HG03060 (cell line): ENCODE measurements at regions not wholly inside any gene's neighbourhood (a gene's known extent, or its start where the extent isn't known, plus 50 kb on each side); places are given as distances from the start of the nearest gene placed in this dataset.
"Not testable (repeated sequence)": the region's sequence is repeated elsewhere in the genome, so short reads cannot be mapped to it uniquely, and the experiment has no call there.

Experiments
- ATAC-seq: cut with Tn5 transposase; IDR thresholded peaks from one replicate; pipeline ENCODE4 v1.9.1; 2021; ENCODE audit warnings: low read depth, moderate number of reproducible peaks; ENCODE audit not compliant: unreplicated experiment

- ATAC-seq, result no peak
These were observed 115.4 kb upstream of the ETV6 start for GRCh38 chr12:11534064-11534463.

DNA sequence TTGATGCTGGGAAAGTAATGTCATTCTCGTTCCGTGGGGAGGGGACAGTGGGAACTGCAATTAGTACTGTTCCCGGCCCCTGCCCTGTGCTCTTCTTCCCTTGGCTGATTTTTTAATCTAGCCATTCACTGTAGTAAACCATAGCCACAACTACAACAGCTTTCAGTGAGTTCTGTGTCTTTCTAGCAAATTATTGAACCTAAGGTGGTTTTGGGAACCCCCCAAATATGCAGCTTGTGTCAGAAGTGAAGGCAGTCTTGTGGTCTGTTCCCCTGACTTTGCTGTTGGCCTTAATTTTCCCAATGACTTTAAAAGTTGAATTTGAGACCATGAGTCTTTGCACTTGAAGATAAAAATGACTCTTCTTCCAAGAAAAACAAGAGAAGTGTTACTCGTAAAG is 114.3 kb upstream of the ETV6 start:
- ATAC-seq, result no peak

- ATAC-seq, result no peak
These were observed 110.3 kb upstream of the ETV6 start for GRCh38 chr12:11539156-11539555.

GRCh38 chr12:11540156-11540555 is 109.3 kb upstream of the ETV6 start:
- ATAC-seq, result no peak

GRCh38 chr12:11540615-11541310 is 108.7 kb upstream of the ETV6 start:
- no peak for ATAC-seq

DNA sequence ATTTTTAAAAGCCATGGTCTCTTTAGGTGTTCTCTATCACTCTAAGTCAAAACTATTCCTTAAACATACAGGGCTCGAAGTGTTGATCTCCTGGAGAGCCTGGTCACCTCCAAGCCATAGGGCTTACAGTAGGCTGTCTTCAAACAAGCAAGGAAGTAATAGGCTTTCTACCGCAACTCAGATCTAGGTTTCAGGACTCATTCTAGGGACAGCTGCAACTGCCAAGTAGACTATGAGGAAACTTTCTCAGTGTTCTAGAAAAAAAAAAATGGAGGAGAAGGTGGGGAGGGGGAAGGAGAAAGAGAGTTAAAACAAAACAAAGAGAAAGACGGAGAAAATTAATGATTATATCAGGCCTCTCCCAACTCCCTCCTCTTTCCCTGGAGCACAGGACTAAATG is 106.9 kb upstream of the ETV6 start:
- no peak for ATAC-seq

DNA sequence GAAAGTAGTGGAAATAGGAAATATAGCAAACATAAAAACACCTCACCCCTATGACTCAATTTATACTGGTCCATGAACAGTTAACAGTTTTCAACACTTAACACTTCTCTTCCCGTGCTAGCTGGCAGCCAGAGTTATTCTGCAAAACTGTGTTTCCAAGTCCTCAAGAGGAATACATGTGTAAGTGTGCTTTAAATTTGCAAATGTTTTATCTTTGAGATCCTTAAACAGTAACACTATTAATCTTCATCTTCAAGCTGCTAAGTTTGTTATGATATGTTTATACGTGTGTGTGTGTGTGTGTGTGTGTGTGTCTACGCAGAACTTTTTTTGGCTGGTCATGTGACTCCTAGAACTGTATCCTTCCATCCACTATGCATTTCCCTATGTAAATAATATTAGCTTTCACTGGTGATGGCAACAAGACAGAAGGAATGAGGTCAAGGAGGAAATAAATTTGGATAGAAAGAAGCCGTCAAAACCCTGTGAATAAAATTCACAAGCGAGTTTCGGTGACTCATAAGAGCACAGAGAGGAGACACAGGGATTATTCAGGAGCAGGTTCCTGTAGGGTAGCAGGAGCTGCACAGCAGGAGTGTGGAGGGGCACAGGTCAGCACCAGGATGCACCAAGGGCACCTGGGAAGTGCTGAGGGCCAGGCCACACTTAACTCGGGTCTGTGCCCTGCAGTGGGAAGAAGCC is 105.9 kb upstream of the ETV6 start:
- ATAC-seq, result no peak

DNA sequence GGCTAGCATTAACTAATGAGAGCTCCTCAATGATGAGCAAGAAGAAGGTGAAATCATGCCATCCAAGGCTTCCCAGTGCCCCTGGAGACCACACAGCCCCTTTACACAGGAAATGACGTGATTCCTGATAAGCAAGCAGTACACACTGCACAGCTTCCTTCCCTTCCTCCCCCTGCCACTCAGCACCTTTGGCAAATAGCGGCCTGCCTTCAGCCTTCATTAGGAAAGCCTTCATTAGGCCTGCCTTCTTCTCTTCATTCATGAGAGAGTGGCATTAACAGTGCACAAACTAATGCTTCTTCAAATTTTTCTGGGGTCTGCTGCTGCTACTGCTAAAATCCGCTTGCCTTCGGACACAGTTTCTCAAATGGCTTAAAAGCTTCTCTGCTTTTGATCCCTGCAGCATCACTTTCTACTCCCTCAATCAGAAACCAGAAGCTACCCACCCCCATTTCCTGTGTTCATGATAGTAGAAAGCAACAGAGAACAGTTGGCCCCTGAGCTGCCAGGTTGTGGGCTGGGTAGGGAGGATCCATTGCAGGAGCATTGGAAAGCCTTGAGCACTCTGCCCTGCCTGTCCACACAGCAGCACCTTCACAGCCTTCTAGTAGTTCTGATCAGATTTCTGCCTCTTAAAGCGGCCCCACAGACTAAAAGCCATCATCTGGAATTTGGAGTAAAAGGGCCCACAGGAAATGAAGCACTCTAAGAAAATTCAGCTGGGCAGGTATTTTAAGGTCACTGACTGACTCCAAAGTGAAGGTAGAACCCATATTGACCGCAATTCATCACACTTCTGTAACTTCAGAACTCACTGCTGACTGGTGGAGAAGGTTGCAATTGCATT is 103.8 kb upstream of the ETV6 start:
- ATAC-seq, result no peak

DNA sequence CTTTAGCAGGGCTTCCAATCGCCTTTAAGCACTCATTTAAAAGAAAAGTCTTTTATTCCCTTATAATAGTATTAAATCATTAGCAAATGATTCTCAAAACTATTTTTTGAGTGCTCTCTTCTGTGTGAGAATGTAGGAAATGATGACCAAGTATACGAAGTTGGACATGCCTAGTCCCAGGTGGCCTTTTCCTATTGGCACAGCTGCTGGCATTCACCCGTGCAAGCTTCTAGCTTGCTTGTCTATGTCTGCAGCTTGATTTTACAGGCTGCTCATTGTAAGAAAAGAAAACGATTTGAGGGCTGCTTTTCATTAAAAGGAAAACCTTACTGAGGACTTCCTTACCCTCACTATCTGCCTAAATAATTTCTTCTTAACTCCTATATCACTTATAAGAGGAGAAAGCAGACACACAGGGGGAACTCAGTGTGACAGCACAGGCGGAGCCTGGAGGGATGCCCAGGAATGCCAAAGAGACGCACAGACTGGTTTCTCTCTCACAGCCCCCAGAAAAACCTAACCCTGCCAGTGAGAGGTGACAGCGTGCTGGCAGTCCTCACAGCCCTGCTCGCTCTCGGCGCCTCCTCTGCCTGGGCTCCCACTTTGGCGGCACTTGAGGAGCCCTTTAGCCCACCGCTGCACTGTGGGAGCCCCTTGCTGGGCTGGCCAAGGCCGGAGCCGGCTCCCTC is 102.7 kb upstream of the ETV6 start:
- ATAC-seq, result not testable (repeated sequence)

DNA sequence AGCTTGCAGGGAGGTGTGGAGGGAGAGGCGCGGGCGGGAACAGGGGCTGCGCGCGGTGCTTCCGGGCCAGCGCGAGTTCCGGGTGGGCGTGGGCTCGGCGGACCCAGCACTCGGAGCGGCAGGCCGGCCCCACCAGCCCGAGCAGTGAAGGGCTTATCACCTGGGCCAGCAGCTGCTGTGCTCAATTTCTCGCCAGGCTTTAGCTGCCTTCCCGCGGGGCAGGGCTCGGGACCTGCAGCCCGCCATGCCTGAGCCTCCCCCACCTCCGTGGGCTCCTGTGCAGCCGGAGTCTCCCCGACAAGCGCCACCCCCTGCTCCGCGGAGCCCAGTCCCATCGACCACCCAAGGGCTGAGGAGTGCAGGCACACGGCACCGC is 102.2 kb upstream of the ETV6 start:
- not testable (repeated sequence) for ATAC-seq

DNA sequence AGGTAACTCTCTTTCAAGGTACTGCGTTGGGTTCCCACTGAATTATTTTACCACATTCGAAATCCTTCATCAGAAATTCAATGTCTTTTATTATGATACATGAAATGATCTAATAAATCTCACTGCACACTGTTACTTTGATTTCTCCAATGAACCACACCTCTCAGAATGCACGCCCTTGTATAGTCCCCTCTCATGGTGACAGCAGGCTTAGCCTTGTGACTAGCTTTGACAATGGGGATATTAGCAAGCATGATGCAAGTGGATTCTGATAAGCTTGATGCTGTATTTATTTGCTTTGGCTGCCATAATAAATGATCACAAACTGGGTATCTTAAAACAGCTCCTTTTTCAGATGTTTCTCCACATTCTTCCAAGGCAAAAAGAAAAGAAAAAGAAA is 100.4 kb upstream of the ETV6 start:
- no peak for ATAC-seq

- no peak for ATAC-seq
These were observed 95.5 kb upstream of the ETV6 start for GRCh38 chr12:11553871-11554533.

- no peak for ATAC-seq
These were observed 94.3 kb upstream of the ETV6 start for GRCh38 chr12:11555195-11555594.

- ATAC-seq, result no peak
These were observed 93.5 kb upstream of the ETV6 start for GRCh38 chr12:11555743-11556625.

- ATAC-seq, result no peak
These were observed 92.8 kb upstream of the ETV6 start for GRCh38 chr12:11556682-11557081.

DNA sequence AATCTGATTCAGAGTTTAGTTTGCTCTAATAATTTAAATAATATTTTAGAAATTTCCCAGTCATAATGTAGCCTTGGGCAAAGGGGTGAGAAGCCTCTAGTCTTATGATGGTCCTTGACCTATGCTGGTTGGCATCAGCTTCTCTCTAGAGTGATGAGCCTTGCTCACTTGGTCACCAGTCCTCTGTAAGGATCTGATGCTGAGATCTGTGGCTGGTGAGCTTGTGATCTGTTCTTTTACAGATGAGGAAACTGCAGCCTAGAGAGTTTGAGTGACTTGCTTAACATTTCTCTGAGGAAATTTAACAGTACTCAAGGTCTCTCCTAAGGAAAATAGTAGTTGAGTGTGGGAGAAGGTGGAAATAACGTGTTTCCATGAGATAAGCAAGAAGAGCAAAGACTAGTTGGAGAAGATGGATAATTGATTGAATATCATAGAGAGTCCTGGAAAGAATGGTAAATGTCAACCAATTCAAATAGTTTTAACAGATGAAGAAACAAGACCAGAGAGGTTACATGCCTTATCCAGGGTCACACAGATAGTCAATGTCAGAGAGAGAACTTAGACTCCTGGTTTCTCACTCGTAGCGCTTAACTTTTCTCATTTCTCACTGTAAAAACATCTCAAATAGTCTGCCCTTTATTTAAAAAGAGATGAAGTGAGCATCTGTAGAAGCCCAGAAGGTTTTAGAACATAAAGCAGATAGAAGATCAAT is 89.7 kb upstream of the ETV6 start:
- no peak for ATAC-seq

- ATAC-seq, result no peak
These were observed 88.1 kb upstream of the ETV6 start for GRCh38 chr12:11561411-11561810.

DNA sequence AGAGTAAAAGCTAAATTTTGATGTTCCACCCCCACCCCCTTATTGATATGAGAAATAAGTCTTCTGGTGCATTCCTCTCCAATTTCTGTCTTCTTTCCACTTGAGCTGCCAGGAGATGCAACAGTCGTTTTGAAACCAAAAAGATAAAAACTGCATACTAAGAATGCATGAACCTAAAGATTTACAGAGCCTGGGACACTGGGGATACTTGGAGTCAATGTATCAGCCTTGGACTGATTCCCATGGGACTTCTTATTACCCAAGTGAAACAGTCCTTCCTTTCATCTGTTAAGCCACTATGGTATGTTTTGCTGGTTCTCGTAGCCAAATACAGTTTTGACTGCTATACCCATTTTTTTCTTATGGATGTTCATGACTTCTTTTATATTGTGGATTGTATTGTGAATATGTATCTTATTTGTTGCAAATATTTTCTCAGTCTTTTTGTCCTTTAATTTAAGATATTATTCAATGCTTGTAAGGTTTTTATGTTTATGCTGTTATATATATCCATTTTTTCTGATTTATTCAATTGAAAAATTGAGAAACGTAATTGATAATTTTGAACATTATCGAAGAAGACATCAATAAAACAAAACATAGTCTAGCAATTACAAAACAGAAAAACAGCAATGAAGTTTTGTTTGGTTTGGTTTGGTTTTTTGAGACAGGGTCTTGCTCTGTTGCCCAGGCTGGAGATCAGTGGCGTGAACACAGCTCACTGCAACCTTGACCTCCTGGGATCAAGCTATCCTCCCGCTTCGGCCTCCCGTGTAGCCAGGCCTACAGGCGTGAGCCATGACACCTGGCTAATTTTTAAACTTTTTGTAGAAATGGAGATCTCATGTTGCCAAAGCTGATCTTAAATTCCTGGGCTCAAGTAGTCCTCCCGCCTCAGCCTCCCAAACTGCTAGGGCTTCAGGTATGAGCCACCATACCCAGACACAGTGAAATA is 85.4 kb upstream of the ETV6 start:
- no peak for ATAC-seq
